ENCODE measurements at regions not wholly inside any gene's neighbourhood (a gene's known extent, or its start where the extent isn't known, plus 50 kb on each side); places are given as distances from the start of the nearest gene placed in this dataset.

DNA sequence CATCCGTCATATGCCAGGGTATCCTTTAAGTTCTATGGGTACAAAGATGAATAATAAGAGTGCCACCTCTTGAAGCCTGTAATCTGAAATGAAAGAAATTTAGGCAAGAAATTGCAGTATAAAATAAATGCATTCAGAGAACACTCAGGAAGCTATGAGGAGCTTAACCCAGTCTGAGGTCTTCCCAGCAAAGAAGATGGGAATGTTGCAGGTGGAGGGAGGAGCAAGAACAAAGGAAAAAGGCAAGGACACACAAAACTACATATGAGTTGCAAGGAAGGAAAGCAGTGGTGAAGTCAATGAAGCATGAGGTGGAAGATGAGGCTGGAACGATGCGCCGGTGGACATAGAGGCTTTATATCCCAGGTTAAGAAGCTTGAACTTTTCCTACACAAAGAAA lies 67.0 kb upstream of the DST start:
- in situ Hi-C loops (cut with MboI; ENCODE audit: low pct_unique_long_range_greater_than_20kb, low sequenced_read_pairs, unreplicated experiment), result loop anchor here (10.0 to 25.0 kb wide), 2 partner anchors 155 to 347 kb away; no protein-coding TSS in a partner anchor
- DNase-seq (ENCODE audit: low spot score), result no peak
- TF ChIP-seq, protein P1, sequence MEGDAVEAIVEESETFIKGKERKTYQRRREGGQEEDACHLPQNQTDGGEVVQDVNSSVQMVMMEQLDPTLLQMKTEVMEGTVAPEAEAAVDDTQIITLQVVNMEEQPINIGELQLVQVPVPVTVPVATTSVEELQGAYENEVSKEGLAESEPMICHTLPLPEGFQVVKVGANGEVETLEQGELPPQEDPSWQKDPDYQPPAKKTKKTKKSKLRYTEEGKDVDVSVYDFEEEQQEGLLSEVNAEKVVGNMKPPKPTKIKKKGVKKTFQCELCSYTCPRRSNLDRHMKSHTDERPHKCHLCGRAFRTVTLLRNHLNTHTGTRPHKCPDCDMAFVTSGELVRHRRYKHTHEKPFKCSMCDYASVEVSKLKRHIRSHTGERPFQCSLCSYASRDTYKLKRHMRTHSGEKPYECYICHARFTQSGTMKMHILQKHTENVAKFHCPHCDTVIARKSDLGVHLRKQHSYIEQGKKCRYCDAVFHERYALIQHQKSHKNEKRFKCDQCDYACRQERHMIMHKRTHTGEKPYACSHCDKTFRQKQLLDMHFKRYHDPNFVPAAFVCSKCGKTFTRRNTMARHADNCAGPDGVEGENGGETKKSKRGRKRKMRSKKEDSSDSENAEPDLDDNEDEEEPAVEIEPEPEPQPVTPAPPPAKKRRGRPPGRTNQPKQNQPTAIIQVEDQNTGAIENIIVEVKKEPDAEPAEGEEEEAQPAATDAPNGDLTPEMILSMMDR (IDR thresholded peaks at IDR 0.05; ENCODE audit: extremely low read depth, insufficient read depth, missing control alignments), result no peak

DNA sequence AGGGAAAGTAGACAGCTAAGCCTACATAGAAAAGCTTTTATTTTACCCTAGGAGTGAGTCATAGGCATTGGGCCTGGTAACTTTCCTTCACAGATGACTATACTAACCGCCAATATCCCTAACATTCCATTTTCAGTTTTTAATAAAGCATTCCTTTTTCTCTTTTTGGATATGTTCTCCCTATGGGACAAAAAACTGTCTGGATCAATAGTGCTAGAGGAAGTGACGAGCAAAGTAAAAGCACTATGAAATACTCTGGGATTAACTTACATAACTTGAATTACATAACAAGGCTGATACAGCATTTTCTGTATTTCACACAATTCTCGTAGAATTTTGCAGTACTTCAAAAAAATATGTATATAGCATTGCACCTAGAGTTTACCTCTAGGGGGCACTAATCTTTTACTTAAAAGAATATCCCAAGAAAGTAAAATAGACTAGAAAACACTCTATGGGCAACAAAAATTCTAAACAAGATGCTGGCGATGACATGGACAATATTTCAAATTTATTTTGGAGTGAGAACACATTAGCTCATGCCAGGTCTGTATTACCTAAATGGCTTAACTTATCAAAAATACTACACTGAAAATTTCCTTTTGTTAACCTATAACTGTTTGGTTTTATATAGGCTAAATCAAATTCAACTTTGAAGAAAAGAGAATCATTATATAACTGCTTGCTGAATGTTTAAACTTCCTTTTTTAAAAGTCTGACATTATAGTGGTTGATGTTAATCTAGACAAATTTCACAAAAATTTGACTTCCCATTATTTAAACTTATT lies 66.3 kb upstream of the DST start:
- peak; percentile 44 for DNase-seq (ENCODE audit: low spot score)
- TF ChIP-seq, protein P1 (IDR thresholded peaks at IDR 0.05; ENCODE audit: extremely low read depth, insufficient read depth, missing control alignments), result peak; percentile 51
- in situ Hi-C loops (cut with MboI; ENCODE audit: low pct_unique_long_range_greater_than_20kb, low sequenced_read_pairs, unreplicated experiment), result loop anchor here (10.0 to 25.0 kb wide), 2 partner anchors 156 to 347 kb away; no protein-coding TSS in a partner anchor

DNA sequence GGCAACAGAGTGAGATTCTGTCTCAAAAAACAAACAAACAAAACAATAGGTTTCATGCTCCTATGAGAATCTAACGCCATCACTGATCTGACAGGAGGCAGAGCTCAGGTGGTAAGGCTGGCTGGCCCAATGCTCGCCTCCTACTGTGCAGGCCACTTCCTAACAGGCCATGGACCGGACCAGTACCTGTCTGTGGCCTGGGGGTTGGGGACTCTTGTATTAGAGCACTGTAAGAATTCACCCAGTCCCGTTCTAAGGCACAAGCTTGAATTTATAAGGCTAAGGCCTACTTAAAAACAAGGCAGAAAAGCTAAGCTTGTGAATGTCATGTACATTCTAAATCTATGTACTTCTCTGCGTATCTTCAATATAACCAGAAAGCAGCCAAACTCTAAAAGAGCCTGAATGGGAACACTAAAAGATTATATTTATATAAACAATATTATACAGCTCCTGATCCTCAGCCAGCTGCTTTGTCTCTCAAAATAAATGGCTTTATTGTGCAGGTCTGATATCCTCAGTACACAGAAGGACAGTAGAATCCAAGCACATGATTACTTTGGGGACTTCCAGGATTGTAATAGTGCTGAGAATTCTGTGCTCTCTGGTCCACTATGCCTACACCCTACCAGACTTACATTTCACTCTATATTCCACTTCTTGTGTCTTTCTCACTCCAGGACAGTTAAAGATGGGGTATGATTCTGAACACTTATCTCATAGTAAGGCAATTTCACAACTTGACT lies 64.5 kb upstream of the DST start:
- TF ChIP-seq, protein P1 (IDR thresholded peaks at IDR 0.05; ENCODE audit: extremely low read depth, insufficient read depth, missing control alignments), result no peak
- no peak for DNase-seq (ENCODE audit: low spot score)
- in situ Hi-C loops (cut with MboI; ENCODE audit: low pct_unique_long_range_greater_than_20kb, low sequenced_read_pairs, unreplicated experiment), result loop anchor here (10.0 to 25.0 kb wide), 2 partner anchors 158 to 345 kb away; no protein-coding TSS in a partner anchor

DNA sequence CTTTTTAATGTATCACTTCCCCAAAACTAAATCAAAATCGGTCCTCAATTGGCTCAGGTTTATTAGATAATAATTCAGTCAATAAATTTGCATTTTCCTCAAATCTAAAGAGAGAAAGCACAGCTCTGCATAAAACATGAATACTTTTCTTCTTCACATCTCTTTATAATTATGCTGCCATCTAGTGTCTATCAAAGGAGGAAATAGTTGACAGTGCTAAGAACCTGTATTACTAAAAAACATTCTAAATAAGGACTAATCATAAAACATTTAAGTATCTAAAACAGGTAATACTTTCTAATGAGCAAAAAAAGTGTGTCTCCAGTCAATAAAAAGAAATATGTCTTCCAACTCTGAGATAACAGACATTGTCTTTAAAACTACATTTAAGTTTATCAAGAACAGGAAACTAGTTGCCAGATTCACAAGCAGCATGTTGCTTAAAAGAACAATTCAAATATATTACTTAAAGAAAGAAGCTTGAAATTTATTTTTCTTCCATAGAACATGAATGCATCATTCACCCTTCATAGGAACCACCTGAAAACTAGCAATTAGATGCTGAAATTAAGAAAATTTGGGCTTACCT lies 56.5 kb upstream of the DST start:
- peak; percentile 20 for DNase-seq (ENCODE audit: low spot score)
- in situ Hi-C loops (cut with MboI; ENCODE audit: low pct_unique_long_range_greater_than_20kb, low sequenced_read_pairs, unreplicated experiment), result loop anchor here (10.0 kb wide), 1 partner anchor 54 kb away; the partner anchor contains the start of gene DST
- TF ChIP-seq, protein P1 (IDR thresholded peaks at IDR 0.05; ENCODE audit: extremely low read depth, insufficient read depth, missing control alignments), result peak; percentile 50

DNA sequence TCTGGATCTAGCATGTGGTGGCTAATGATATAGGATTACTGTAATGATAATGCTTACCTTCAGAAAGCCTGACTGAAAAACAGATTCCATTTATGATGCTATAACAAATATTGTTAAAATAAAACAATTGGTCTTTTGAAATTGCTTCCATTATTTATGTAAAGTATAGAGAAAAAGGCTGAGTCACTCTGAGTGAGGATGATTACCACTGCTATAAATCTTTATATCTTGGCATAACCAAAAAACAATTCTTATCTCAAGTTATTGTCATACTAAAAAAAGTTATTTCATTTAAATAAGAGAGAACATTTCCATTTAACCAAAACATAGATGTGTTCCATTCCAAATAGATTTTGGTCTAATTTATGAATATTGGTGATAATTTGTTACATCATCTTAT lies 53.0 kb upstream of the DST start:
- in situ Hi-C loops (cut with MboI; ENCODE audit: low pct_unique_long_range_greater_than_20kb, low sequenced_read_pairs, unreplicated experiment), result loop anchor here (10.0 kb wide), 1 partner anchor 51 kb away; the partner anchor contains the start of gene DST
- no peak for DNase-seq (ENCODE audit: low spot score)
- TF ChIP-seq, protein P1 (IDR thresholded peaks at IDR 0.05; ENCODE audit: extremely low read depth, insufficient read depth, missing control alignments), result no peak

DNA sequence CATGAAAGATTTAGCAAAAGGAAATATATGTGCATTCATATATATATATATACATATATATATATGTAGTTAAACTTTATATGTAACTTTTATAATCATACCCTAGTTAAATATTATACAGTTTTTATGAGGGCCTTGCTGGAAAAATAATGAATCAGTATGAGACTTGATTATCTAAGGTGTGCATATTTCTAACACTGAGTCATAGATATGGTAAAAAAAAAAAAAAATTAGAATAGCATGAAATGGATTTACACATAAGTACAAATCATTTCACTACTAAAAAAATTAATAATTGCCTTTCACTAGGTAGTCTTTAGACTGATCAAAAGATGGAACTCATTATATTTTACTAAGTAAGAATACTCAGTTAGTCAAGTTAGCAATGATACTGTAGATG lies 51.3 kb upstream of the DST start:
- in situ Hi-C loops (cut with MboI; ENCODE audit: low pct_unique_long_range_greater_than_20kb, low sequenced_read_pairs, unreplicated experiment), result loop anchor here (10.0 kb wide), 1 partner anchor 49 kb away; the partner anchor contains the start of gene DST
- TF ChIP-seq, protein P1 (IDR thresholded peaks at IDR 0.05; ENCODE audit: extremely low read depth, insufficient read depth, missing control alignments), result no peak
- no peak for DNase-seq (ENCODE audit: low spot score)
